HG02852 (cell line): ENCODE measurements at regions not wholly inside any gene's neighbourhood (a gene's known extent, or its start where the extent isn't known, plus 50 kb on each side); places are given as distances from the start of the nearest gene placed in this dataset.
"Not testable (repeated sequence)": the region's sequence is repeated elsewhere in the genome, so short reads cannot be mapped to it uniquely, and the experiment has no call there.

ENCODE experiments used
- ATAC-seq: cut with Tn5 transposase; IDR thresholded peaks from one replicate; pipeline ENCODE4 v1.9.1; 2021; ENCODE audit warnings: mild to moderate bottlenecking, moderate library complexity; ENCODE audit not compliant: unreplicated experiment

GRCh38 chr16:56022818-56023217, 147.6 kb upstream of the CES5A start:
- no peak for ATAC-seq

- no peak for ATAC-seq
These were observed 144.1 kb upstream of the CES5A start for GRCh38 chr16:56019274-56019673.

GRCh38 chr16:56013962-56014552, 138.9 kb upstream of the CES5A start:
- ATAC-seq, result no peak

GRCh38 chr16:56012482-56012811, 137.3 kb upstream of the CES5A start:
- no peak for ATAC-seq

GRCh38 chr16:56011808-56012481, 136.8 kb upstream of the CES5A start:
- ATAC-seq, result no peak

GRCh38 chr16:56005958-56006357, 130.8 kb upstream of the CES5A start:
- ATAC-seq, result no peak

GRCh38 chr16:55999683-56000082, 124.5 kb upstream of the CES5A start:
- ATAC-seq, result no peak

- no peak for ATAC-seq
These were observed 117.9 kb upstream of the CES5A start for GRCh38 chr16:55993088-55993487.

- no peak for ATAC-seq
These were observed 117.4 kb upstream of the CES5A start for GRCh38 chr16:55992551-55992950.

- no peak for ATAC-seq
These were observed 116.7 kb upstream of the CES5A start for GRCh38 chr16:55991843-55992242.

- ATAC-seq, result no peak
These were observed 114.4 kb upstream of the CES5A start for GRCh38 chr16:55989569-55989907.

- not testable (repeated sequence) for ATAC-seq
These were observed 113.8 kb upstream of the CES5A start for GRCh38 chr16:55988850-55989568.

GRCh38 chr16:55988013-55988412, 112.8 kb upstream of the CES5A start:
- no peak for ATAC-seq

- no peak for ATAC-seq
These were observed 107.4 kb upstream of the CES5A start for GRCh38 chr16:55982597-55982996.

- ATAC-seq, result no peak
These were observed 106.4 kb upstream of the CES5A start for GRCh38 chr16:55981557-55981956.

- no peak for ATAC-seq
These were observed 101.6 kb upstream of the CES5A start for GRCh38 chr16:55976815-55977214.

GRCh38 chr16:55971447-55971846, 96.3 kb upstream of the CES5A start:
- ATAC-seq, result no peak

GRCh38 chr16:55968221-55968620, 93.0 kb upstream of the CES5A start:
- no peak for ATAC-seq

- no peak for ATAC-seq
These were observed 89.8 kb upstream of the CES5A start for GRCh38 chr16:55964923-55965475.

GRCh38 chr16:55955845-55956244, 80.7 kb upstream of the CES5A start:
- ATAC-seq, result no peak

- ATAC-seq, result no peak
These were observed 80.3 kb upstream of the CES5A start for GRCh38 chr16:55955424-55955823.

GRCh38 chr16:55954906-55955305, 79.7 kb upstream of the CES5A start:
- ATAC-seq, result no peak
